AML-193 (cell line): ENCODE measurements at regions not wholly inside any gene's neighbourhood (a gene's known extent, or its start where the extent isn't known, plus 50 kb on each side); places are given as distances from the start of the nearest gene placed in this dataset.

ENCODE experiments used
- DNase-seq, 2 experiments: peaks; one replicate each; lab custom pipeline; 2025; lab: John Stamatoyannopoulos, UW

DNA sequence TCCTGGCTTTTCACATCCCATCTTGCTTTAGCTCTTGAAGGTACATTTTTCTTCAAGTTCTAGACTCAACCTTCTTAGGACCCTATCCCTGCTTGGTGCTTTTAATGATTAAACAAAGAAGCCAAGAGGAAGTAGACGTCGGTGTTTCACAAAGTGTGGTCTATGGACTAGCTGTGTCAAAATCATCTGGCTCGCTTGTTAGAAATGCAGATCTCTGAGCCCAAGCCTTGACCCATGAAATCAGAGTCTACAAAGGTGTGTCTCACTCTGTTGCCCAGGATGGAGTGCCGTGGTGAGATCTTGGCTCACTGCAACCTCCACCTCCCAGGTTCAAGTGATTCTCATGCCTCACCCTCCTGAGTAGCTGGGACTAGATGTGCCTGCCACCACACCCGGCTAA, 295.5 kb upstream of the KAZN start:
- DNase-seq: no peak

GRCh38 chr1:14304381-14304865, 294.1 kb upstream of the KAZN start:
- DNase-seq: no peak

DNA sequence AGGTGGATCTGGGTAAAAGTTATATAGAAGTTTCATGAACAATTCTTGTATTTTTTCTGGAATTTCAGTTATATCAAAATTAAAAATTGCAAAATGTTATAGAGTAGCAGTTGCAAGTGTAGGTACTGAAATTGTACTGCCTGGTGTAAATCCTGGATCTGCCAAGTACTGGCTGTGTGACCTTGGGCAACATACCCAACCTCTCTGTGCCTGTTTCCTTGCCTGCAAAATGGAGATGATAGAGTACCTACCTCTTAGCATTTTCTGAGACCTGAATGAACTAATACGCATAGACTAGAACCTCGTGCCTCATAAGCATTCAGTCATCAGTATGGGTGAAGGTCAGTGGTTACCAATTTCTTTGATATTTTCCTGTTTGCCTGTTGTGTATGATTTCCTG, 290.0 kb upstream of the KAZN start:
- DNase-seq: no peak

DNA sequence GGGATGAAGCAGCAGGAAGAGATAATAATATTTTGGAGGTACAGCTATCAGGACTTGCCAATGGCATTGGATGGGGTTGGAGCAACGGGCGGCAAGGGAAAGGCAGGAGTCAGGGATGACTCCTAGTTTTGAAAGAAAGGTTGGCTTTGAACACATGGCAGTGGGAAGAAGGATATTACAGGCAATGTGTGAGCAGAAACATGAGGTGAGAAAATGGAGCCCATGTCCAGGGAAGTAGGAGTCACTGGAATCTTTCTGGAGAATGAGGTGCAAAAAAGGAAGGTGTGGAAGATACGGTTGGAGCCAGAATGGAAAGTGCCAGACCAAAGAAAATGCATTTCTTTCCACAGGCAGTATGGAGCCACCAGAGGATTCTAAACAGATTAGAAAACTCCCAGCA, 288.5 kb upstream of the KAZN start:
- no peak for DNase-seq

- DNase-seq: no peak
Observed at GRCh38 chr1:14310476-14310875, 288.0 kb upstream of the KAZN start.

GRCh38 chr1:14313731-14314431, 284.6 kb upstream of the KAZN start:
- DNase-seq: no peak

- no peak for DNase-seq
Observed at GRCh38 chr1:14318830-14319229, 279.7 kb upstream of the KAZN start.

DNA sequence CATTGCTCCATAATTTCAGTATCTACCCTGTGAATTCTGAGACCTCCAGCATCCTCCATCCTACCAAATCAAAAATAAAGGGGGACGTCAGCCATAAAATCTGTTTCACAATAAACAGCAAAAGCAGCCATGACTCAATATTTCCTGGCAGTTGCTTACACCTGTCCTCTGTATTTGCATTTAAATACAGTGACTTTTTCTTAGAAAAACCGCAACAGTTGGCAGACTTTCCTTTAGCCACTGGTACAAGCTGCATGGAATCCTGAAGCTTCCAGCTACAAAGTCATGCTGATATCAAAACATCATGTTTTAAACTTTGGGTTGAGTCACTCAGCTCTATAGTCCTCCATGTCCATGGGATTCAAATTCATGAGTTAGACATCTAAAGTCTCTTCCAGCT, 278.0 kb upstream of the KAZN start:
- no peak for DNase-seq

- no peak for DNase-seq
Observed at GRCh38 chr1:14320986-14321385, 277.5 kb upstream of the KAZN start.

- no peak for DNase-seq
Observed at GRCh38 chr1:14321422-14321821, 277.1 kb upstream of the KAZN start.

- DNase-seq: no peak
Observed at GRCh38 chr1:14323568-14324247, 274.8 kb upstream of the KAZN start.

DNA sequence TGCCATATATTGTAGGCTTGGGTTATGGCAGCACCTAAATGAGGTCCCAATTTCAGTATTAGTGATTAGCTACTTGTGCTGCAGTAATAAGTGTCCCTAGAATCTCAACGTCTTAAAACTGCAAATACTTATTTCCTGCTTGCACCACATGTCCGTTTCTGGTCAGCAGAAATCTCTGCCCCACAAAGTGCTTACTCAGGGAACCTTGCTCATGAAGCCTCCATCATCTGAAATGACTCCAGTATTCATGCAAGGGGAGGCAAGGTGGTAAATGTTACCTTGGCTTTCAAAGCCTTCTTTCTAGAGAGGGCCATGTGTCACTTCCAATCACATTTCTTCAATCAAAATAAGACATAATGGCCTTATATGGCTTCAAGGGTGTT, 274.2 kb upstream of the KAZN start:
- DNase-seq: no peak

- no peak for DNase-seq
Observed at GRCh38 chr1:14326857-14327256, 271.6 kb upstream of the KAZN start.

- DNase-seq: no peak
Observed at GRCh38 chr1:14328685-14329084, 269.8 kb upstream of the KAZN start.

GRCh38 chr1:14332158-14332557, 266.3 kb upstream of the KAZN start:
- no peak for DNase-seq

GRCh38 chr1:14334336-14335176, 263.9 kb upstream of the KAZN start:
- DNase-seq: no peak

DNA sequence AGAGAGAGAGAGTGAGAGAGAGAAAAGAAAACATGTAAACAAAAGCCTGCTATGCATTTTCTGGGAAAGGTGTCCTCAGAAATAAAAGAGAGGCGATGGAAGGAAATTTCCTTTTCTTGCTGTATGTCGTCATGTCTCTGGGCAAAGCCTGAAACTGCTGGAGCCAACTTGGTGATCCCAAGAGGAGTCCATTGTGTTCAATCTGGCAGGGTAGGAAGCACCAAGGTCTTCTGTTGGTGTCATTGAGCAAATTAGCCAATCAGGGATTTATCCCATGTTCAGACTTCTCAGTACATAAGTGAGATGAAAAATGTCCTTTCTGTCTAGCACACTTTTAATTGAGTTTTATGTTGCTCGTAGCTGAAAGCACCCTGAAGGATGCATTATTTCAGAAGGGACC, 260.0 kb upstream of the KAZN start:
- no peak for DNase-seq

- DNase-seq: no peak
Observed at GRCh38 chr1:14339288-14339687, 259.2 kb upstream of the KAZN start.

DNA sequence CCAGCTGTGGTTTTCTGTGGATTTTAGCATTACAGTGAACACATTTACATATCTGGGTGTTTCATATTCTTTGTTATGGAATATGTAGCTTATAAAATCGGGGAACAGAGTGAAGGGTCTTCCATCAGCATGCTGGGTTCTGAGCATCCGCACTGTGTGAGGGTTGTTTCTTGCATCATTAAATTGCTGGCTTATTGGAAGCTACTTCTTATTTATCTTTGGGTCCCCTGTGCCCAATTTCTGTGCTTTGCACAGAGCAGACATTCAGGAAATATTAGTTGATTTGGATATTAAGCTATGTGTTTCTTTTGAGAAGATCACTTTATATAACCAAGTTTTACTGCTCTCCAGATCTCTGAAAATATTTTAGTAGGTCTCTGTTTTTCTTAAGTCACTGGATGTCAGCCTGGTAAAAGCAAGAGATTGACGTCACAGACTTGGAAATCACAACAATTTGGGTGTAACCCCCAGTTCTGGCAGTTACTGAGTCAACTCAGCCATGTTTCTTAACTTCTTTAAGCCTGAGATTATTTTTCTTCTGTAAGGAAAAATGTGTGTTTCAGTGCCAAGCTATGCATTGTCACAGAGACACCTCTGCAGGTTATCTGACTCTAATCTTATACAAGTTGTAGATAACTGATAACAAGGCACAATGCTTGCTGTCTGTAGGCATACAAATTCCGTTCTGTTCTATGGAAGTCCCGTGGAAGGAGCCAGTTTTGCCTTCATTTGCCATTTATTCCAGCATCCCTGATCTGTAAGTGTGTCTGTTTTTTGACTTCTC, 258.3 kb upstream of the KAZN start:
- DNase-seq: no peak

GRCh38 chr1:14341147-14341546, 257.3 kb upstream of the KAZN start:
- no peak for DNase-seq

DNA sequence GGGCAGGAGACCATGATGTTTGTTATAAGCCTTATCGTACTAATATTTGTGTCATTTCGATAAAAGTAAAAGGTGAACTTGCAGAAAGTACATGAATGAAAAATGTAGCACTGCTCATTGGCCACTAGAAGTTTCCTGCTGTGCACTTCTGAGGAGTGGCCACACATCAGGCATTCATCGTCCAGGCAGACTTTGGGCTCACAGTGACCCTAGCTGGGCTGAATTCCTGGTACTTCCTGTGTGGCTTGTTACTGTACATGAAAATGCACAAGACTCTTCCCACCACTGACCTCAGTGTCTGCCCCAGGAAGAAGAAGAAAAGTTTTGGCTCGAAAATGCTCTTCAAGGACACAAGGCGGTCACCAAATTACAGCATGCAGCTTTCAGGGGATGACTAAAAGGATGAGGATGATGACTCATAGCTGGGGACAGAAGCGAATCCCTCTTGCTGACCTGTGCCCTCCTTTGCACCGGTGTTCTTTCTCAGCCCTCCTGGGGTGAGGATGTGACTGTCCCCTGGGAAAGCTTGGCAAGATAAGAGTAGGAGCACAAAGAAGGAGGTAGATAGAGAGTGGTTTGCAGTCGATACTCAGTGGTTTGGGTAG, 252.4 kb upstream of the KAZN start:
- DNase-seq: no peak

- DNase-seq: no peak
Observed at GRCh38 chr1:14347186-14347585, 251.3 kb upstream of the KAZN start.
